ENCODE measurements at regions not wholly inside any gene's neighbourhood (a gene's known extent, or its start where the extent isn't known, plus 50 kb on each side); places are given as distances from the start of the nearest gene placed in this dataset.
"Not testable (repeated sequence)": the region's sequence is repeated elsewhere in the genome, so short reads cannot be mapped to it uniquely, and the experiment has no call there.

GRCh38 chr12:27133022-27133590 lies 50.7 kb upstream of the C12orf71 start:
- no peak for ATAC-seq
- no peak for DNase-seq
- intact Hi-C loops (cut with DNase I) = no loop called here

- intact Hi-C loops (cut with DNase I) = loop anchor here in 1 of 2 donors (5.0 to 10.0 kb wide), 3 partner anchors 104 to 167 kb away; partner anchors contain the start of genes MED21 and STK38L
- no peak for DNase-seq
- no peak for ATAC-seq
Measured at GRCh38 chr12:27140478-27140969, 58.1 kb upstream of the C12orf71 start.

- intact Hi-C loops (cut with DNase I) = loop anchor here in 1 of 2 donors (5.0 to 10.0 kb wide), 3 partner anchors 103 to 165 kb away; partner anchors contain the start of genes MED21 and STK38L
- peak; percentile 93 for ATAC-seq
- peak; percentile 65 for DNase-seq
Measured at GRCh38 chr12:27142101-27142721, 59.8 kb upstream of the C12orf71 start.

GRCh38 chr12:27143256-27144069 lies 61.1 kb upstream of the C12orf71 start:
- DNase-seq = no peak
- intact Hi-C loops (cut with DNase I) = loop anchor here in 1 of 2 donors (5.0 to 10.0 kb wide), 3 partner anchors 101 to 164 kb away; partner anchors contain the start of genes MED21 and STK38L
- no peak for ATAC-seq

- not testable (repeated sequence) for ATAC-seq, DNase-seq
- intact Hi-C loops (cut with DNase I) = loop anchor here in 1 of 2 donors (10.0 kb wide), 2 partner anchors 99 to 121 kb away; partner anchors contain the start of genes MED21 and STK38L
Measured at GRCh38 chr12:27145725-27146124, 63.3 kb upstream of the C12orf71 start.

- DNase-seq (no peak), ATAC-seq (no peak)
- intact Hi-C loops (cut with DNase I) = loop anchor here in 1 of 2 donors (10.0 kb wide), 2 partner anchors 96 to 124 kb away; partner anchors contain the start of genes MED21 and STK38L
Measured at GRCh38 chr12:27148373-27148772, 66.0 kb upstream of the C12orf71 start.

GRCh38 chr12:27148791-27149190 lies 66.4 kb upstream of the C12orf71 start:
- DNase-seq = no peak
- intact Hi-C loops (cut with DNase I) = loop anchor here in 1 of 2 donors (10.0 kb wide), 2 partner anchors 96 to 124 kb away; partner anchors contain the start of genes MED21 and STK38L
- no peak for ATAC-seq

GRCh38 chr12:27151479-27151878 lies 69.1 kb upstream of the C12orf71 start:
- intact Hi-C loops (cut with DNase I) = no loop called here
- ATAC-seq (no peak), DNase-seq (no peak)

GRCh38 chr12:27158297-27158696 lies 75.9 kb upstream of the C12orf71 start:
- ATAC-seq (no peak), DNase-seq (no peak)
- intact Hi-C loops (cut with DNase I) = no loop called here

- intact Hi-C loops (cut with DNase I) = no loop called here
- no peak for ATAC-seq
- no peak for DNase-seq
Measured at GRCh38 chr12:27161458-27162228, 79.3 kb upstream of the C12orf71 start.

- DNase-seq (no peak), ATAC-seq (no peak)
- intact Hi-C loops (cut with DNase I) = no loop called here
Measured at GRCh38 chr12:27162229-27162537, 79.8 kb upstream of the C12orf71 start.

- intact Hi-C loops (cut with DNase I) = no loop called here
- DNase-seq (no peak), ATAC-seq (peak; percentile 41 to 73)
Measured at GRCh38 chr12:27163048-27163715, 80.8 kb upstream of the C12orf71 start.

GRCh38 chr12:27163894-27164293 lies 80.2 kb upstream of the STK38L start:
- ATAC-seq (no peak), DNase-seq (no peak)
- intact Hi-C loops (cut with DNase I) = no loop called here

GRCh38 chr12:27164330-27165040 lies 79.6 kb upstream of the STK38L start:
- intact Hi-C loops (cut with DNase I) = no loop called here
- ATAC-seq (no peak), DNase-seq (no peak)

- DNase-seq; intact Hi-C loops (cut with DNase I); ATAC-seq: not testable (repeated sequence)
Measured at GRCh38 chr12:27165958-27166357, 78.1 kb upstream of the STK38L start.

GRCh38 chr12:27171494-27171893 lies 72.6 kb upstream of the STK38L start:
- ATAC-seq; intact Hi-C loops (cut with DNase I); DNase-seq: not testable (repeated sequence)

- ATAC-seq = no peak
- intact Hi-C loops (cut with DNase I) = no loop called here
- no peak for DNase-seq
Measured at GRCh38 chr12:27176765-27177164, 67.3 kb upstream of the STK38L start.

GRCh38 chr12:27177706-27178105 lies 66.4 kb upstream of the STK38L start:
- ATAC-seq = no peak
- intact Hi-C loops (cut with DNase I) = no loop called here
- DNase-seq = no peak

Measured in left cardiac atrium (tissue), 4 donors.